GM23248 (cell line): ENCODE measurements at regions not wholly inside any gene's neighbourhood (a gene's known extent, or its start where the extent isn't known, plus 50 kb on each side); places are given as distances from the start of the nearest gene placed in this dataset.

Experiments used
- EZH2 ChIP-seq: fragments of 200-600 bp; sonication (generic); IDR thresholded peaks from 2 replicates; pipeline ENCODE4 v1.6.1; 2018; ENCODE audit warnings: antibody characterized with exemption, mild to moderate bottlenecking; ENCODE audit not compliant: insufficient read depth, poor library complexity, severe bottlenecking
- EZH2phosphoT487 ChIP-seq: fragments of 200-600 bp; sonication (generic); IDR thresholded peaks from 2 replicates; pipeline ENCODE4 v1.6.1; 2018; ENCODE audit warnings: antibody characterized with exemption, moderate library complexity, mild to moderate bottlenecking, low read depth; ENCODE audit not compliant: insufficient read depth

DNA sequence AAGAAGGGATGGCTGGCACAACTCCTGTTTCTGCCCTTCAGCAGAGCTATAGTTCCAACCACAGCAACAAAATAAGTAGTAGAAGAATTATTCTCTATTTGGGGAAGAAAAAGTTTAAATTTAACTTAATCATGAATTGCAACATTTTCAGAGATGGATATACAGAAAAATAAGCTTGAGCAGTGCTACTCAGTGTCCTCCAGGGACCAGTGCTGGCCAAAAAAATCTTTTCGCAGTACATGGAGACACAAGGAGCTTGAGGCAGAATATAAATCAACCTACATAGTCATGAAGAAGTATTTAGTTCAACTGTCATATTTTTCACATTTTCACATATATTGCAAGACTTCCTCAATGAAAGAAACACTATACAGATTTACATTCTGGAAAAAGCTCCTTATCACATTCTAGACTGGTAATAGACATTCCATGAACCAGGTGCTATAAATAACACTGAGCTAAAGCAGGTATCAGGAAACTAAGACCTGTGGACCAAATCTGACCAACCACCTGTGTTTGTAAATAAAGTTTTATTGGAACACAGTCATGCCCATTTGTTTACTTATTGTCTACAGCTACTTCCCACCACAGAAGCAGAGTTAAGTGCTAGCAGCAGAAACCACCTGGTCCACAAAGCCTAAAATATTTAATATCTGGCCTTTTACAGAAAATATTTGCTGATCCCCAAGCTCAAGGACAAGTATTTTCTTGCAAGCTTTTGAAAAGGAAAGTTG, 101.9 kb downstream of the RGS21 start:
- TF ChIP-seq EZH2phosphoT487 (no peak), EZH2 (no peak)
